Esophagus squamous epithelium (tissue), 4 donors: ENCODE measurements at regions not wholly inside any gene's neighbourhood (a gene's known extent, or its start where the extent isn't known, plus 50 kb on each side); places are given as distances from the start of the nearest gene placed in this dataset.

Source experiments
- POLR2A ChIP-seq, 4 donors: fragments of 450-650 bp; IDR thresholded peaks; one replicate each; pipeline ENCODE4 v1.6.1; 2017; ENCODE audit warnings: antibody characterized with exemption in 4 of 4, mild to moderate bottlenecking in 4 of 4, moderate library complexity in 3 of 4
- TF ChIP-seq, protein P1 (sequence below), 6 experiments: fragments of 450-650 bp in 4 of 6; fragments of 200-600 bp in 2 of 6; sonication (generic) in 2 of 6; IDR thresholded peaks; one replicate each; pipeline ENCODE4 v1.5.1; 2016 to 2019; ENCODE audit warnings: antibody characterized with exemption in 6 of 6, mild to moderate bottlenecking in 4 of 6, moderate library complexity in 4 of 6

DNA sequence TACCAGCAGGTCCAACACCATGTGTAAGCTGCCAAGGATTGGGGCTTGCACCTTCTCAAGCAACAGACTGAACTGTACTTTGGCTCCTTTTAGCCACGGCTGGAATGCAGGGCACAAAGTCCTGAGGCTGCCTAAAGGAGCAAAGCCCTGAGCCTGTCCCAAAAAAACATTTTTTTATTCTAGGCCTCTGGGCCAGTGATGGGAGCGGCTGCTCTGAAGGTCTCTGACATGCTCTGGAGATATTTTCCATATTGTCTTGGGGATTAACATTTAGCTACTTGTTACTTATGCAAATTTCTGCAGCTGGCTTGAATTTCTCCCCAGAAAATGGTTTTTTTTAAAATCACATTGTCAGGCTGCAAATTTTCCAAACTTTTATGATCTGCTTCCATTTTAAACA lies 885.3 kb downstream of the GLUD2 start:
- no peak for TF ChIP-seq POLR2A (IDR thresholded peaks at IDR 0.05)
- TF ChIP-seq, protein P1, sequence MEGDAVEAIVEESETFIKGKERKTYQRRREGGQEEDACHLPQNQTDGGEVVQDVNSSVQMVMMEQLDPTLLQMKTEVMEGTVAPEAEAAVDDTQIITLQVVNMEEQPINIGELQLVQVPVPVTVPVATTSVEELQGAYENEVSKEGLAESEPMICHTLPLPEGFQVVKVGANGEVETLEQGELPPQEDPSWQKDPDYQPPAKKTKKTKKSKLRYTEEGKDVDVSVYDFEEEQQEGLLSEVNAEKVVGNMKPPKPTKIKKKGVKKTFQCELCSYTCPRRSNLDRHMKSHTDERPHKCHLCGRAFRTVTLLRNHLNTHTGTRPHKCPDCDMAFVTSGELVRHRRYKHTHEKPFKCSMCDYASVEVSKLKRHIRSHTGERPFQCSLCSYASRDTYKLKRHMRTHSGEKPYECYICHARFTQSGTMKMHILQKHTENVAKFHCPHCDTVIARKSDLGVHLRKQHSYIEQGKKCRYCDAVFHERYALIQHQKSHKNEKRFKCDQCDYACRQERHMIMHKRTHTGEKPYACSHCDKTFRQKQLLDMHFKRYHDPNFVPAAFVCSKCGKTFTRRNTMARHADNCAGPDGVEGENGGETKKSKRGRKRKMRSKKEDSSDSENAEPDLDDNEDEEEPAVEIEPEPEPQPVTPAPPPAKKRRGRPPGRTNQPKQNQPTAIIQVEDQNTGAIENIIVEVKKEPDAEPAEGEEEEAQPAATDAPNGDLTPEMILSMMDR (IDR thresholded peaks at IDR 0.05): no peak
